ENCODE measurements at regions not wholly inside any gene's neighbourhood (a gene's known extent, or its start where the extent isn't known, plus 50 kb on each side); places are given as distances from the start of the nearest gene placed in this dataset.

- no peak for TF ChIP-seq EZH2 (IDR thresholded peaks at IDR 0.05; ENCODE audit: insufficient read depth, low read length)
- TF ChIP-seq, protein P1, sequence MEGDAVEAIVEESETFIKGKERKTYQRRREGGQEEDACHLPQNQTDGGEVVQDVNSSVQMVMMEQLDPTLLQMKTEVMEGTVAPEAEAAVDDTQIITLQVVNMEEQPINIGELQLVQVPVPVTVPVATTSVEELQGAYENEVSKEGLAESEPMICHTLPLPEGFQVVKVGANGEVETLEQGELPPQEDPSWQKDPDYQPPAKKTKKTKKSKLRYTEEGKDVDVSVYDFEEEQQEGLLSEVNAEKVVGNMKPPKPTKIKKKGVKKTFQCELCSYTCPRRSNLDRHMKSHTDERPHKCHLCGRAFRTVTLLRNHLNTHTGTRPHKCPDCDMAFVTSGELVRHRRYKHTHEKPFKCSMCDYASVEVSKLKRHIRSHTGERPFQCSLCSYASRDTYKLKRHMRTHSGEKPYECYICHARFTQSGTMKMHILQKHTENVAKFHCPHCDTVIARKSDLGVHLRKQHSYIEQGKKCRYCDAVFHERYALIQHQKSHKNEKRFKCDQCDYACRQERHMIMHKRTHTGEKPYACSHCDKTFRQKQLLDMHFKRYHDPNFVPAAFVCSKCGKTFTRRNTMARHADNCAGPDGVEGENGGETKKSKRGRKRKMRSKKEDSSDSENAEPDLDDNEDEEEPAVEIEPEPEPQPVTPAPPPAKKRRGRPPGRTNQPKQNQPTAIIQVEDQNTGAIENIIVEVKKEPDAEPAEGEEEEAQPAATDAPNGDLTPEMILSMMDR (IDR thresholded peaks at IDR 0.05; ENCODE audit: insufficient read depth, low read depth, low read length) = no peak
These were observed 63.4 kb upstream of the NEUROD1 start for GRCh38 chr2:181743723-181744031.

DNA sequence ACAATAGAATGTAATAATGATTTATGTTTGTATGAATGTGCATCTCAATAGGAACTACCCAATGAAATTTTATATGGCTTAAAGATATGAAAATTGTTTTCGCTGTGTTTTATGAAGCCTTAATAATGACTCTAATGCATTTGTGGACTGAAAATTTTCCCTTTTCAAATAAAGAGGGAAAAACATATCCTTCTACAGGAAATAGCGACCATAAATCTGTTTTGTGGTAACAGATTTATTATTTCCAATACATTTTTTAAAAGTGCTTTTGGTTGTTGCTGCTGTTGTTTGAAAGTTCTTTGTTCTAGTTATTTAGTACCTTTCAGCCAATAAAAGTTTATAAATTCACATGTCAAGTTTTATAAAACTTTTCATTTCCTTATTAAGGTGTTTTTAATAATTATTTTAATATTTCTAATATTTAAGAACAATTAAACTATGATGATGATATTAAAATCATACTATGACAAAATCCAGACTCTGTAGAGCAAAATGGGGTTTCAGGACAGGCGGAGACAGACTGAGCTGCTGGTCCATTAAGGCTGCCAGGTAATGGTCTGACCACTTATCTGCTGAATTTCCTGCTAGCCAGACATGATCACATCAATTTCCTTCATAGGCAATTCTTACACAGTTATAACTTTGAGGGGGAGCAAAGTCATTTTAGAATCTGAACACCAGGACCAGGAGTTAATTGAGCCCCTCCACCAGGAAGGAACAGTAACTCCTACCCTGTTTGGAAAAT is 65.7 kb upstream of the NEUROD1 start:
- Mint-ChIP-seq H3K4me1 (ENCODE audit: low read depth, unreplicated experiment) (peaks cover 10% of the 10 kb centered on the region), H3K9me3 (ENCODE audit: unreplicated experiment) (peaks cover 3% of the 10 kb centered on the region), H3K4me3 (ENCODE audit: unreplicated experiment) (no peak overlapping the region), H3K27me3 (ENCODE audit: low read depth, unreplicated experiment) (no peaks in the 10 kb centered on the region), H3K27ac (ENCODE audit: unreplicated experiment) (no peak overlapping the region), H3K36me3 (ENCODE audit: low read depth, unreplicated experiment) (peaks cover 2% of the 10 kb centered on the region)
- H3K4me3 ChIP-seq (ENCODE audit: insufficient read depth, low read depth, low read length) = no peak overlapping the region
- H3K4me1 ChIP-seq (ENCODE audit: insufficient read depth, low read length) = peaks cover 13% of the 10 kb centered on the region
- FAIRE-seq (no peak), DNase-seq (ENCODE audit: low read depth) (no peak)
- H3K9me3 ChIP-seq (ENCODE audit: insufficient read depth, low read depth, low read length) = no peaks in the 10 kb centered on the region
- H3K9ac ChIP-seq (ENCODE audit: low read length) = no peak overlapping the region
- no peak overlapping the region for H3K27ac ChIP-seq (ENCODE audit: low read depth, low read length)
- H3K36me3 ChIP-seq (ENCODE audit: insufficient read depth, low read length) = no peaks in the 10 kb centered on the region
- no peak overlapping the region for H3K4me2 ChIP-seq (ENCODE audit: low read length)
- no peak overlapping the region for H2AFZ ChIP-seq (ENCODE audit: low read depth, low read length)
- no peaks in the 10 kb centered on the region for H3K27me3 ChIP-seq (ENCODE audit: insufficient read depth, low read length)
- no peaks in the 10 kb centered on the region for H4K20me1 ChIP-seq (ENCODE audit: insufficient read depth, low read length)
- TF ChIP-seq EZH2 (IDR thresholded peaks at IDR 0.05; ENCODE audit: insufficient read depth, low read length) = no peak
- TF ChIP-seq, protein P1 (IDR thresholded peaks at IDR 0.05; ENCODE audit: insufficient read depth, low read depth, low read length) = no peak
- no peaks in the 10 kb centered on the region for H3K79me2 ChIP-seq (ENCODE audit: insufficient read depth, low read length)

More at GRCh38 chr2:181743723-181744031, 63.4 kb upstream of the NEUROD1 start:
- Histone ChIP-seq H3K4me2 (ENCODE audit: low read length) (no peak overlapping the region), H3K9me3 (ENCODE audit: insufficient read depth, low read depth, low read length) (no peaks in the 10 kb centered on the region), H3K4me3 (ENCODE audit: insufficient read depth, low read depth, low read length) (no peak overlapping the region), H3K27me3 (ENCODE audit: insufficient read depth, low read length) (no peaks in the 10 kb centered on the region), H3K79me2 (ENCODE audit: insufficient read depth, low read length) (no peaks in the 10 kb centered on the region), H3K27ac (ENCODE audit: low read depth, low read length) (no peak overlapping the region), H3K9ac (ENCODE audit: low read length) (no peak overlapping the region), H3K36me3 (ENCODE audit: insufficient read depth, low read length) (no peaks in the 10 kb centered on the region), H2AFZ (ENCODE audit: low read depth, low read length) (no peak overlapping the region), H4K20me1 (ENCODE audit: insufficient read depth, low read length) (no peaks in the 10 kb centered on the region), H3K4me1 (ENCODE audit: insufficient read depth, low read length) (peaks cover 13% of the 10 kb centered on the region)
- Mint-ChIP-seq H3K4me3 (ENCODE audit: unreplicated experiment) (no peak overlapping the region), H3K9me3 (ENCODE audit: unreplicated experiment) (peaks cover 3% of the 10 kb centered on the region), H3K36me3 (ENCODE audit: low read depth, unreplicated experiment) (peaks cover 2% of the 10 kb centered on the region), H3K4me1 (ENCODE audit: low read depth, unreplicated experiment) (peaks cover 10% of the 10 kb centered on the region), H3K27me3 (ENCODE audit: low read depth, unreplicated experiment) (no peaks in the 10 kb centered on the region), H3K27ac (ENCODE audit: unreplicated experiment) (no peak overlapping the region)
- FAIRE-seq (no peak), DNase-seq (ENCODE audit: low read depth) (no peak)

- no peak overlapping the region for H2AFZ ChIP-seq (ENCODE audit: low read depth, low read length)
- H4K20me1 ChIP-seq (ENCODE audit: insufficient read depth, low read length) = no peaks in the 10 kb centered on the region
- H3K9me3 ChIP-seq (ENCODE audit: insufficient read depth, low read depth, low read length) = no peaks in the 10 kb centered on the region
- H3K4me2 ChIP-seq (ENCODE audit: low read length) = no peak overlapping the region
- Mint-ChIP-seq H3K27me3 (ENCODE audit: low read depth, unreplicated experiment) (no peaks in the 10 kb centered on the region), H3K27ac (ENCODE audit: unreplicated experiment) (no peak overlapping the region), H3K4me1 (ENCODE audit: low read depth, unreplicated experiment) (peaks cover 10% of the 10 kb centered on the region), H3K4me3 (ENCODE audit: unreplicated experiment) (no peak overlapping the region), H3K36me3 (ENCODE audit: low read depth, unreplicated experiment) (peaks cover 2% of the 10 kb centered on the region), H3K9me3 (ENCODE audit: unreplicated experiment) (peaks cover 5% of the 10 kb centered on the region)
- H3K4me3 ChIP-seq (ENCODE audit: insufficient read depth, low read depth, low read length) = no peak overlapping the region
- H3K36me3 ChIP-seq (ENCODE audit: insufficient read depth, low read length) = no peaks in the 10 kb centered on the region
- TF ChIP-seq EZH2 (IDR thresholded peaks at IDR 0.05; ENCODE audit: insufficient read depth, low read length) = no peak
- TF ChIP-seq, protein P1 (IDR thresholded peaks at IDR 0.05; ENCODE audit: insufficient read depth, low read depth, low read length) = no peak
- DNase-seq (ENCODE audit: low read depth) (no peak), FAIRE-seq (no peak)
- H3K4me1 ChIP-seq (ENCODE audit: insufficient read depth, low read length) = peaks cover 13% of the 10 kb centered on the region
- H3K27ac ChIP-seq (ENCODE audit: low read depth, low read length) = no peak overlapping the region
- no peaks in the 10 kb centered on the region for H3K79me2 ChIP-seq (ENCODE audit: insufficient read depth, low read length)
- H3K27me3 ChIP-seq (ENCODE audit: insufficient read depth, low read length) = no peaks in the 10 kb centered on the region
- no peak overlapping the region for H3K9ac ChIP-seq (ENCODE audit: low read length)
These were observed 66.5 kb upstream of the NEUROD1 start for GRCh38 chr2:181746844-181747243.

Data from astrocyte (in vitro differentiated cells and primary cell).